ENCODE measurements at regions not wholly inside any gene's neighbourhood (a gene's known extent, or its start where the extent isn't known, plus 50 kb on each side); places are given as distances from the start of the nearest gene placed in this dataset.

- H3K4me1 ChIP-seq: peaks cover 0 to 21% (median 13%) of the 10 kb centered on the region in 4 donors
- DNase-seq: no peak
- H3K36me3 ChIP-seq: no peaks in the 10 kb centered on the region
- no peak overlapping the region for H3K27ac ChIP-seq
- H3K27me3 ChIP-seq: peaks cover 0 to 56% of the 10 kb centered on the region in 2 donors
- intact Hi-C loops (cut with DNase I; ENCODE audit: low total_unique reads): no loop called here
- TF ChIP-seq, protein P1, sequence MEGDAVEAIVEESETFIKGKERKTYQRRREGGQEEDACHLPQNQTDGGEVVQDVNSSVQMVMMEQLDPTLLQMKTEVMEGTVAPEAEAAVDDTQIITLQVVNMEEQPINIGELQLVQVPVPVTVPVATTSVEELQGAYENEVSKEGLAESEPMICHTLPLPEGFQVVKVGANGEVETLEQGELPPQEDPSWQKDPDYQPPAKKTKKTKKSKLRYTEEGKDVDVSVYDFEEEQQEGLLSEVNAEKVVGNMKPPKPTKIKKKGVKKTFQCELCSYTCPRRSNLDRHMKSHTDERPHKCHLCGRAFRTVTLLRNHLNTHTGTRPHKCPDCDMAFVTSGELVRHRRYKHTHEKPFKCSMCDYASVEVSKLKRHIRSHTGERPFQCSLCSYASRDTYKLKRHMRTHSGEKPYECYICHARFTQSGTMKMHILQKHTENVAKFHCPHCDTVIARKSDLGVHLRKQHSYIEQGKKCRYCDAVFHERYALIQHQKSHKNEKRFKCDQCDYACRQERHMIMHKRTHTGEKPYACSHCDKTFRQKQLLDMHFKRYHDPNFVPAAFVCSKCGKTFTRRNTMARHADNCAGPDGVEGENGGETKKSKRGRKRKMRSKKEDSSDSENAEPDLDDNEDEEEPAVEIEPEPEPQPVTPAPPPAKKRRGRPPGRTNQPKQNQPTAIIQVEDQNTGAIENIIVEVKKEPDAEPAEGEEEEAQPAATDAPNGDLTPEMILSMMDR (IDR thresholded peaks at IDR 0.05): no peak
- no peaks in the 10 kb centered on the region for H3K9me3 ChIP-seq
- no peak overlapping the region for H3K4me3 ChIP-seq
Observed at GRCh38 chr1:90834354-90834885, 117.3 kb upstream of the BARHL2 start.

GRCh38 chr1:90833466-90834110 lies 116.5 kb upstream of the BARHL2 start:
- intact Hi-C loops (cut with DNase I; ENCODE audit: low total_unique reads): no loop called here
- peaks cover 0 to 47% of the 10 kb centered on the region in 2 donors for H3K27me3 ChIP-seq
- no peaks in the 10 kb centered on the region for H3K36me3 ChIP-seq
- H3K4me1 ChIP-seq: peaks cover 0 to 21% (median 13%) of the 10 kb centered on the region in 4 donors
- no peak overlapping the region for H3K4me3 ChIP-seq
- no peak overlapping the region for H3K27ac ChIP-seq
- no peak for DNase-seq
- H3K9me3 ChIP-seq: no peaks in the 10 kb centered on the region
- TF ChIP-seq, protein P1 (IDR thresholded peaks at IDR 0.05): no peak

DNA sequence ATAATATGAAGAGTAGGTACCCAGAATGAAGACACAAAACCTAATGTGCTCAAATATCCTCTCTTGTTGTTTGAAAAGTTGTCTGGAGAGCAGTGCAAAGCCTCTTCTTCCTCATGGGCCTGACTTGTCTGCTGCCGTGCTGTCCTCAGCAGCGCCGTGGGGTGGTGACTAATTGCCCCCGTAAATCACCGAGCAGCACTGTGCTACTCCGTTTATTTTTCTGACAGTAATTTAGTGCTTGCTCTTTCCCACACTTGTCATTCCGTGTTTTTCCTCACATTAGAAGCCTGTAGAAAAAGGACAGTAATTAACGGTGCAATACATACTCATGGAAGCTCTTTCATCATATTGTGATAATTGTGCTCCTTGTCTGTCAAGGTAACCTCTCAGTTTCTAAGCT lies 114.8 kb upstream of the BARHL2 start:
- TF ChIP-seq, protein P1 (IDR thresholded peaks at IDR 0.05): no peak
- Histone ChIP-seq H3K4me3 (no peak overlapping the region), H3K27ac (no peak overlapping the region), H3K27me3 (peaks cover 0 to 35% of the 10 kb centered on the region in 2 donors), H3K36me3 (no peaks in the 10 kb centered on the region), H3K4me1 (peaks cover 0 to 21% (median 13%) of the 10 kb centered on the region in 4 donors), H3K9me3 (no peaks in the 10 kb centered on the region)
- intact Hi-C loops (cut with DNase I; ENCODE audit: low total_unique reads): no loop called here
- no peak for DNase-seq

- Histone ChIP-seq H3K4me1 (no peaks in the 10 kb centered on the region), H3K9me3 (no peaks in the 10 kb centered on the region), H3K27ac (no peak overlapping the region), H3K27me3 (no peaks in the 10 kb centered on the region), H3K36me3 (no peaks in the 10 kb centered on the region), H3K4me3 (no peak overlapping the region)
- TF ChIP-seq, protein P1 (IDR thresholded peaks at IDR 0.05): no peak
- intact Hi-C loops (cut with DNase I; ENCODE audit: low total_unique reads): no loop called here
- no peak for DNase-seq
Observed at GRCh38 chr1:90826834-90827233, 109.7 kb upstream of the BARHL2 start.

GRCh38 chr1:90826024-90826423 lies 108.9 kb upstream of the BARHL2 start:
- Histone ChIP-seq H3K27ac (no peak overlapping the region), H3K9me3 (no peaks in the 10 kb centered on the region), H3K4me3 (no peak overlapping the region), H3K27me3 (no peaks in the 10 kb centered on the region), H3K36me3 (no peaks in the 10 kb centered on the region), H3K4me1 (no peaks in the 10 kb centered on the region)
- TF ChIP-seq, protein P1 (IDR thresholded peaks at IDR 0.05): no peak
- no peak for DNase-seq
- intact Hi-C loops (cut with DNase I; ENCODE audit: low total_unique reads): no loop called here
